B cell (primary cell): ENCODE measurements at regions not wholly inside any gene's neighbourhood (a gene's known extent, or its start where the extent isn't known, plus 50 kb on each side); places are given as distances from the start of the nearest gene placed in this dataset.

Source experiments
- ATAC-seq: fragments of 200-7000 bp; cut with Tn5 transposase; one replicate; pipeline ENCODE4 v1.10.0; 2021; ENCODE audit warnings: low read depth, mild to moderate bottlenecking, moderate number of reproducible peaks, moderate library complexity
- CTCF ChIA-PET: fragments of 350-600 bp; sonication (Branson Sonifier 250); formaldehyde crosslinking; loops from one replicate; lab custom pipeline; 2021; ENCODE audit warnings: antibody characterized with exemption, inconsistent platforms; lab: Charles Lee
- POLR2A ChIA-PET: fragments of 350-600 bp; sonication (Branson Sonifier 250); formaldehyde crosslinking; loops from one replicate; lab custom pipeline; 2021; ENCODE audit warnings: antibody characterized with exemption; lab: Charles Lee
- DNase-seq: peaks from one replicate; pipeline ENCODE4 v3.0.0; 2013
- H2AFZ ChIP-seq: 2 replicates; pipeline ENCODE4 v1.6.1; 2012; ENCODE audit warnings: mild to moderate bottlenecking, low read depth, low read length; ENCODE audit not compliant: insufficient read depth, poor library complexity, severe bottlenecking
- H3K27ac ChIP-seq, 2 donors: 1 replicate in 1 of 2; 2 replicates in 1 of 2; pipeline ENCODE4 v1.5.1; 2012 to 2013; ENCODE audit warnings: low read length in 2 of 2, mild to moderate bottlenecking in 2 of 2, moderate library complexity in 1 of 2
- H3K27me3 ChIP-seq, 4 experiments: fragments of 200-600 bp in 1 of 4; sonication (generic) in 1 of 4; replicated peaks in 1 of 4; 1 replicate in 2 of 4; 2 replicates in 2 of 4; pipeline versions ENCODE4 v1.6.1 to v1.7.0; 2013 to 2016; ENCODE audit warnings: low read length in 3 of 4, mild to moderate bottlenecking in 2 of 4, mixed read lengths in 1 of 4, moderate library complexity in 1 of 4; ENCODE audit not compliant: insufficient read depth in 4 of 4, control insufficient read depth in 3 of 4; ENCODE audit errors: control extremely low read depth in 1 of 4
- H3K36me3 ChIP-seq, 2 experiments: replicated peaks in 1 of 2; 1 replicate in 1 of 2; 2 replicates in 1 of 2; pipeline versions ENCODE4 v1.6.1 to v1.7.1; 2013; ENCODE audit warnings: low read length in 1 of 2; ENCODE audit not compliant: insufficient read depth in 2 of 2, control insufficient read depth in 1 of 2; ENCODE audit errors: control extremely low read depth in 1 of 2, extremely low read depth in 1 of 2
- H3K4me1 ChIP-seq, 2 donors: fragments of 200-600 bp in 1 of 2; sonication (generic) in 1 of 2; 1 replicate in 1 of 2; 2 replicates in 1 of 2; pipeline versions ENCODE4 v1.5.1 to v1.6.1; 2013 to 2017; ENCODE audit warnings: low read length in 2 of 2; ENCODE audit not compliant: control insufficient read depth in 2 of 2, insufficient read depth in 2 of 2
- H3K4me2 ChIP-seq: replicated peaks from 2 replicates; pipeline ENCODE3; 2012; ENCODE audit warnings: mild to moderate bottlenecking, low read depth, low read length; ENCODE audit not compliant: poor library complexity, severe bottlenecking
- H3K4me3 ChIP-seq, 5 experiments: fragments of 200-600 bp in 1 of 5; sonication (generic) in 1 of 5; 1 replicate in 3 of 5; 2 replicates in 2 of 5; pipeline versions ENCODE4 v1.5.1 to v1.7.0; 2011 to 2016; ENCODE audit warnings: low read length in 4 of 5, mild to moderate bottlenecking in 4 of 5, low read depth in 2 of 5, control low read depth in 1 of 5, moderate library complexity in 1 of 5; ENCODE audit not compliant: insufficient read depth in 1 of 5; ENCODE audit errors: control extremely low read depth in 1 of 5, extremely low read depth in 1 of 5
- H3K79me2 ChIP-seq: fragments of 200-600 bp; sonication (generic); one replicate; pipeline ENCODE4 v1.6.0; 2016; ENCODE audit warnings: low read length; ENCODE audit not compliant: control insufficient read depth, insufficient read depth
- H3K9ac ChIP-seq: fragments of 200-600 bp; sonication (generic); 2 replicates; pipeline ENCODE4 v1.6.1; 2017; ENCODE audit warnings: mild to moderate bottlenecking, low read length, moderate library complexity
- H3K9me3 ChIP-seq, 3 donors: one replicate each; pipeline versions ENCODE4 v1.6.1 to v1.7.1; 2013; ENCODE audit warnings: low read length in 2 of 3; ENCODE audit not compliant: control insufficient read depth in 2 of 3, insufficient read depth in 1 of 3; ENCODE audit errors: control extremely low read depth in 1 of 3
- H4K20me1 ChIP-seq: 2 replicates; pipeline ENCODE4 v1.6.0; 2012; ENCODE audit warnings: mild to moderate bottlenecking, low read length; ENCODE audit not compliant: insufficient read depth, control insufficient read depth, poor library complexity, severe bottlenecking
- H3K27ac Mint-ChIP-seq: one replicate; pipeline ENCODE4 v1.8.0; 2021; ENCODE audit warnings: mixed read lengths
- H3K27me3 Mint-ChIP-seq: one replicate; pipeline ENCODE4 v1.8.0; 2021; ENCODE audit warnings: mixed read lengths
- H3K4me1 Mint-ChIP-seq: one replicate; pipeline ENCODE4 v1.8.0; 2021; ENCODE audit warnings: mixed read lengths
- H3K4me3 Mint-ChIP-seq: one replicate; pipeline ENCODE4 v1.8.0; 2021; ENCODE audit warnings: mixed read lengths
- H3K9me3 Mint-ChIP-seq: one replicate; pipeline ENCODE4 v1.8.0; 2022; ENCODE audit warnings: mixed read lengths; ENCODE audit not compliant: insufficient read depth
- EZH2 ChIP-seq: IDR thresholded peaks from 2 replicates; pipeline ENCODE4 v1.6.1; 2012; ENCODE audit warnings: borderline replicate concordance, low read depth, mild to moderate bottlenecking, moderate library complexity, low read length; ENCODE audit not compliant: insufficient read depth, poor library complexity, severe bottlenecking
- WGBS: methylation state at CpG from one replicate; pipeline ENCODE4 v1.1.5; 2013; ENCODE audit warnings: missing lambda C conversion rate; ENCODE audit not compliant: insufficient coverage; 5-methylcytosine and 5-hydroxymethylcytosine counted together
- intact Hi-C: fragments of 100-400 bp; cut with micrococcal nuclease; formaldehyde crosslinking; loops from one replicate; pipeline ENCODE4 v1.10.0; 2022
- TF ChIP-seq, protein P1 (sequence below): fragments of 200-600 bp; IDR thresholded peaks from one replicate; pipeline ENCODE4 v1.8.0; 2022; ENCODE audit warnings: antibody characterized with exemption, mild to moderate bottlenecking

DNA sequence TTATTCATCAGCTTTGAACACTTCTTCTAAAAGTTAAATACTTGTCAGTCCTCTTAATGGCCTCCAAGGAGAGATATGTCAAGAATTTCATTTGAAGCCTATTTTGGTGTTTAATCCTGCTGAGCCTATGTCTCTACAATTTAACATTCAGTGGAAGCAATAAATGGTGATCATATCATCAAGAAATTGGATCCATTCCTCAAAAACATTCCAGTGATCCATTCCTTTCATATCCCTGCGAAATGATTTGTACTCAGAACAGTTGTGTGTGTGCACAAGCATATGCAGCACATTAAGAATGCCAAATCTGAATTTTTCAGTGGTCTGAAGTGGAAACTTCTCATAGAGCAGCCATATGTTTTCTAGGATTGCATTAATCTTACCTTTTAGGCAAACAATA lies 373.7 kb upstream of the SYT1 start:
- TF ChIP-seq, protein P1, sequence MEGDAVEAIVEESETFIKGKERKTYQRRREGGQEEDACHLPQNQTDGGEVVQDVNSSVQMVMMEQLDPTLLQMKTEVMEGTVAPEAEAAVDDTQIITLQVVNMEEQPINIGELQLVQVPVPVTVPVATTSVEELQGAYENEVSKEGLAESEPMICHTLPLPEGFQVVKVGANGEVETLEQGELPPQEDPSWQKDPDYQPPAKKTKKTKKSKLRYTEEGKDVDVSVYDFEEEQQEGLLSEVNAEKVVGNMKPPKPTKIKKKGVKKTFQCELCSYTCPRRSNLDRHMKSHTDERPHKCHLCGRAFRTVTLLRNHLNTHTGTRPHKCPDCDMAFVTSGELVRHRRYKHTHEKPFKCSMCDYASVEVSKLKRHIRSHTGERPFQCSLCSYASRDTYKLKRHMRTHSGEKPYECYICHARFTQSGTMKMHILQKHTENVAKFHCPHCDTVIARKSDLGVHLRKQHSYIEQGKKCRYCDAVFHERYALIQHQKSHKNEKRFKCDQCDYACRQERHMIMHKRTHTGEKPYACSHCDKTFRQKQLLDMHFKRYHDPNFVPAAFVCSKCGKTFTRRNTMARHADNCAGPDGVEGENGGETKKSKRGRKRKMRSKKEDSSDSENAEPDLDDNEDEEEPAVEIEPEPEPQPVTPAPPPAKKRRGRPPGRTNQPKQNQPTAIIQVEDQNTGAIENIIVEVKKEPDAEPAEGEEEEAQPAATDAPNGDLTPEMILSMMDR, result no peak
- no peak for TF ChIP-seq EZH2
- WGBS, result no CpG with 5 or more reads among the region's 1 CpG
- Histone ChIP-seq H3K4me1 (no peaks in the 10 kb centered on the region), H3K27ac (no peak overlapping the region), H3K36me3 (no peaks in the 10 kb centered on the region), H3K9ac (no peak overlapping the region), H3K27me3 (no peaks in the 10 kb centered on the region), H3K4me3 (no peak overlapping the region), H3K79me2 (no peaks in the 10 kb centered on the region), H4K20me1 (no peaks in the 10 kb centered on the region), H3K4me2 (no peak overlapping the region), H2AFZ (no peak overlapping the region), H3K9me3 (peaks cover 0 to 1% (median 0%) of the 10 kb centered on the region in 3 donors)
- H3K4me3 Mint-ChIP-seq, result no peak overlapping the region
- H3K4me1 Mint-ChIP-seq, result no peaks in the 10 kb centered on the region
- DNase-seq, result no peak
- ChIA-PET CTCF (no interaction called here), POLR2A (no interaction called here)
- ATAC-seq, result no peak
- H3K27me3 Mint-ChIP-seq, result no peaks in the 10 kb centered on the region
- H3K9me3 Mint-ChIP-seq, result no peaks in the 10 kb centered on the region
- intact Hi-C loops, result no loop called here
- H3K27ac Mint-ChIP-seq, result no peak overlapping the region

DNA sequence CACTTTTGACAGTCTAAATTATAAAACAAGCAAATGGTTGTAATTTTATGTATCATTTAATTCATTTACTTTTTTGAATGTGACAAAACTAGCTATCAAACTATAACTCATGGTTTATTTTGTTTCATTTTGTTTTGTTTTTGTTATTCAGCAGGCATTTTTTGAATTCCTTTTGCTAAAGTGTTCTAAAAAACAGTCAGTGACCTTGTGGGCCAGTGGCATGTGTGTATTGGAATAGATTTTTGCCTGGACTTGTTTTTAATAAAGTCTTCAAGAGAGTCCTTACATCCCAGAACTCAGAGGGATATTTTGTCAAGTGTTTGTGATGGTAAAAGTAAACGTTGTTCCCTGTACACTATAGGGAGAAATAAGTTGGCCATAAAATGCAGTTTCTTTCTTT lies 369.7 kb upstream of the SYT1 start:
- Mint-ChIP-seq H3K9me3 (no peaks in the 10 kb centered on the region), H3K4me3 (no peak overlapping the region), H3K27me3 (no peaks in the 10 kb centered on the region), H3K4me1 (no peaks in the 10 kb centered on the region), H3K27ac (no peak overlapping the region)
- Histone ChIP-seq H3K36me3 (no peaks in the 10 kb centered on the region), H2AFZ (no peak overlapping the region), H3K4me1 (no peaks in the 10 kb centered on the region), H3K27me3 (no peaks in the 10 kb centered on the region), H3K9me3 (peaks cover 0 to 1% (median 0%) of the 10 kb centered on the region in 3 donors), H3K4me2 (no peak overlapping the region), H3K79me2 (no peaks in the 10 kb centered on the region), H3K27ac (no peak overlapping the region), H3K9ac (no peak overlapping the region), H3K4me3 (no peak overlapping the region), H4K20me1 (no peaks in the 10 kb centered on the region)
- intact Hi-C loops, result no loop called here
- no CpG with 5 or more reads among the region's 1 CpG for WGBS
- DNase-seq (no peak), ATAC-seq (no peak)
- CTCF ChIA-PET, result interaction anchor here (0.7 kb wide), 1 partner anchor 852 kb away, joined by 4 read pairs; no protein-coding TSS in a partner anchor
- POLR2A ChIA-PET, result no interaction called here
- TF ChIP-seq, protein P1, result no peak
- no peak for TF ChIP-seq EZH2
